ENCODE measurements at regions not wholly inside any gene's neighbourhood (a gene's known extent, or its start where the extent isn't known, plus 50 kb on each side); places are given as distances from the start of the nearest gene placed in this dataset.

GRCh38 chr16:59210955-59211541 lies 476.9 kb upstream of the GOT2 start:
- TF ChIP-seq, protein P1, sequence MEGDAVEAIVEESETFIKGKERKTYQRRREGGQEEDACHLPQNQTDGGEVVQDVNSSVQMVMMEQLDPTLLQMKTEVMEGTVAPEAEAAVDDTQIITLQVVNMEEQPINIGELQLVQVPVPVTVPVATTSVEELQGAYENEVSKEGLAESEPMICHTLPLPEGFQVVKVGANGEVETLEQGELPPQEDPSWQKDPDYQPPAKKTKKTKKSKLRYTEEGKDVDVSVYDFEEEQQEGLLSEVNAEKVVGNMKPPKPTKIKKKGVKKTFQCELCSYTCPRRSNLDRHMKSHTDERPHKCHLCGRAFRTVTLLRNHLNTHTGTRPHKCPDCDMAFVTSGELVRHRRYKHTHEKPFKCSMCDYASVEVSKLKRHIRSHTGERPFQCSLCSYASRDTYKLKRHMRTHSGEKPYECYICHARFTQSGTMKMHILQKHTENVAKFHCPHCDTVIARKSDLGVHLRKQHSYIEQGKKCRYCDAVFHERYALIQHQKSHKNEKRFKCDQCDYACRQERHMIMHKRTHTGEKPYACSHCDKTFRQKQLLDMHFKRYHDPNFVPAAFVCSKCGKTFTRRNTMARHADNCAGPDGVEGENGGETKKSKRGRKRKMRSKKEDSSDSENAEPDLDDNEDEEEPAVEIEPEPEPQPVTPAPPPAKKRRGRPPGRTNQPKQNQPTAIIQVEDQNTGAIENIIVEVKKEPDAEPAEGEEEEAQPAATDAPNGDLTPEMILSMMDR (conservative IDR thresholded peaks at IDR 0.05), result no peak
- no peak for TF ChIP-seq EZH2 (IDR thresholded peaks at IDR 0.05; ENCODE audit: low read depth)

All from PC-9 (cell line).